GM18520 (cell line): ENCODE measurements at regions not wholly inside any gene's neighbourhood (a gene's known extent, or its start where the extent isn't known, plus 50 kb on each side); places are given as distances from the start of the nearest gene placed in this dataset.

ENCODE experiments used
- ATAC-seq: cut with Tn5 transposase; IDR thresholded peaks from one replicate; pipeline ENCODE4 v1.9.1; 2021; ENCODE audit not compliant: unreplicated experiment

- no peak for ATAC-seq
Measured at GRCh38 chr6:137775720-137776119, 91.3 kb upstream of the TNFAIP3 start.

GRCh38 chr6:137776256-137776655, 90.8 kb upstream of the TNFAIP3 start:
- ATAC-seq = no peak

GRCh38 chr6:137776786-137777686, 90.0 kb upstream of the TNFAIP3 start:
- no peak for ATAC-seq

- no peak for ATAC-seq
Measured at GRCh38 chr6:137777687-137778075, 89.4 kb upstream of the TNFAIP3 start.

- no peak for ATAC-seq
Measured at GRCh38 chr6:137779982-137780381, 87.1 kb upstream of the TNFAIP3 start.

GRCh38 chr6:137780447-137781034, 86.5 kb upstream of the TNFAIP3 start:
- no peak for ATAC-seq

GRCh38 chr6:137781639-137782038, 85.4 kb upstream of the TNFAIP3 start:
- no peak for ATAC-seq

GRCh38 chr6:137782166-137783039, 84.7 kb upstream of the TNFAIP3 start:
- no peak for ATAC-seq

- no peak for ATAC-seq
Measured at GRCh38 chr6:137783710-137784109, 83.3 kb upstream of the TNFAIP3 start.

- no peak for ATAC-seq
Measured at GRCh38 chr6:137784583-137784982, 82.5 kb upstream of the TNFAIP3 start.

- no peak for ATAC-seq
Measured at GRCh38 chr6:137787016-137787415, 80.0 kb upstream of the TNFAIP3 start.

GRCh38 chr6:137788248-137788647, 78.8 kb upstream of the TNFAIP3 start:
- no peak for ATAC-seq

GRCh38 chr6:137791281-137792159, 75.5 kb upstream of the TNFAIP3 start:
- ATAC-seq = no peak

GRCh38 chr6:137792160-137793033, 74.7 kb upstream of the TNFAIP3 start:
- no peak for ATAC-seq

- no peak for ATAC-seq
Measured at GRCh38 chr6:137793805-137794515, 73.1 kb upstream of the TNFAIP3 start.

- no peak for ATAC-seq
Measured at GRCh38 chr6:137794516-137795201, 72.4 kb upstream of the TNFAIP3 start.

GRCh38 chr6:137795501-137795900, 71.6 kb upstream of the TNFAIP3 start:
- ATAC-seq = no peak

- no peak for ATAC-seq
Measured at GRCh38 chr6:137798261-137798660, 68.8 kb upstream of the TNFAIP3 start.
